D721Med (cell line): ENCODE measurements at regions not wholly inside any gene's neighbourhood (a gene's known extent, or its start where the extent isn't known, plus 50 kb on each side); places are given as distances from the start of the nearest gene placed in this dataset.
A peak's percentile ranks its signal among the peaks of the same experiment; 100 is the strongest.

Experiments used
- DNase-seq: peaks from one replicate; pipeline ENCODE4 v3.0.0; 2011; ENCODE audit warnings: low spot score; ENCODE audit not compliant: insufficient read length
- FAIRE-seq: peaks from 2 replicates; lab custom pipeline; 2011; peaks lifted over from hg19 to GRCh38; lab: Jason Lieb, UNC
- CTCF ChIP-seq: IDR thresholded peaks from 2 replicates; pipeline ENCODE4 v1.5.1; 2012; ENCODE audit warnings: mild to moderate bottlenecking, control low read depth; ENCODE audit not compliant: insufficient read depth; ENCODE audit errors: missing control alignments

DNA sequence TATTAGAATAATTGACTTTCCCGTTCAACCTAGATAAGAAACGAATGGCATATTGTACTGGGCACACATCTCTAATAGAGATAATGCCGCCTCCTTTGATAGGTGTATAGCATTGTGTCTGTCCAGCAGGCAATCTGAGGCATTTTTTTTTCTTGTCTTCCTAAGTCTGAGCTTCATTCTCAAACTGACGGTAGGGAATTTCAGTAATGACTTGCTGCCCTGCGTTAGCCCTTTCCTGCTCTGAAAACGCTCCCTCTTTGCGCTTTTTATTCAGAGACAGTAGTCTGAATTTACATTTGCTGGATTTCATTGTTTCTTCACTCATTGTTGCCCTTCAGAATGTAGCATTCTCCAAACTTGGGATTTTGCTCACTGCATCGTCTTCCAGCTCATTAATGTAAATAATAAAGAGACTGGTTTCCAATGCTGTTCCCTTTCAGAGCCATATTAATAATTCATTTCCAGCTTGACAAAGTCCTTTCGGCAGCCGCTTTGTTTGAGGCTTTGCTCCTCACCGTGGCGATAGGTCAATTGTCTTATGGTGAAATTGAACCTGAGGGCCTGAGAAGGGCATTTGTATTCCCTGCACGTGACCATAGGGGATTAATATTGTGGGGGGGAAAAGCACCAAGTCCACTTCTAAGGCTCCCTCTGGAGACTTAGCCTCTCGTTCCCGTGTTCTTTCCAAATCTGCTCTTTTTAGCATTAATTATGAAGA lies 412.1 kb downstream of the SMARCA1 start:
- no peak for TF ChIP-seq CTCF
- FAIRE-seq (no peak), DNase-seq (no peak)

- FAIRE-seq: peak; percentile 63
- no peak for DNase-seq
- no peak for TF ChIP-seq CTCF
Observed at GRCh38 chrX:129108936-129109335, 414.4 kb downstream of the SMARCA1 start.

GRCh38 chrX:129099207-129099606 lies 424.1 kb downstream of the SMARCA1 start:
- TF ChIP-seq CTCF: no peak
- no peak for FAIRE-seq

DNA sequence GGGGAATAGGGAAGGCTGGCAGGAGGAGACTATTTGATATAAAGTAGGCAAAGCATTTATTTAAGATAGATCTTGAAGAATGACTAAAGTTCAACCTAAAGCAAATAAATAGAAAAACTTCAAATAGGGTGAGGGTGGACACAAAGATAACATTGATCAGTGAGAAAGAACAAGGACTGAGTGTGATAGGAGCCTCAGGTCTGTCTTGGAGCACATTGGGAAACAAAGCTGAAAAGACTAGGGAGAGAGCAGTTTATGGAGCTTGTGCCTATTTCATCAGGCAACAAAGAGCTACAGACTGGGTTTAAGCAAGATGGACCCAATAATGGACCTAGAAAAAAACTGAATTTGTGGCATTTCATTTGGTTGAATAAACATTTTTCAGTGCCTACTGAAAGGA lies 425.6 kb downstream of the SMARCA1 start:
- FAIRE-seq (no peak), DNase-seq (no peak)
- TF ChIP-seq CTCF: no peak

More at GRCh38 chrX:129099207-129099606, 424.1 kb downstream of the SMARCA1 start:
- DNase-seq: no peak

DNA sequence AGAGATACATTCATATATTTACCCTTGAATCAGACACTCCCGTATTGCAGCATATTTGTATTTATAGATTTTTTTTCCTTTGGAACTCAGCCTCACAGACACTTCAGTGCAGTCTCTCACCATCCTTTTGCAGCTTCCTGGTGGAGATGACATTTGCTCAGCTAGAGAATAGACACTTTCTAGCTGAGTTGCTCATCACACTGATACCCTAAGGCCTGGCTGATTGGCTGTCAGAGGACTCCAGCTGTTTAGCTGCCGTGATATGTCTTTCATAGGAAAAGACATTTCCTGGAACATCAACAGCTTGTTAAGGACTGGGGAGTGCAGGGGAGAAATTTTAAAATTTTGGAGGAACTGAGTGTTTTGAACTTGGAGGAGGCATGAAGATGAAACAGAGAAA lies 429.6 kb downstream of the SMARCA1 start:
- no peak for TF ChIP-seq CTCF
- DNase-seq: no peak
- no peak for FAIRE-seq

- DNase-seq (no peak), FAIRE-seq (no peak)
- TF ChIP-seq CTCF: no peak
Observed at GRCh38 chrX:129092757-129093156, 430.5 kb downstream of the SMARCA1 start.

DNA sequence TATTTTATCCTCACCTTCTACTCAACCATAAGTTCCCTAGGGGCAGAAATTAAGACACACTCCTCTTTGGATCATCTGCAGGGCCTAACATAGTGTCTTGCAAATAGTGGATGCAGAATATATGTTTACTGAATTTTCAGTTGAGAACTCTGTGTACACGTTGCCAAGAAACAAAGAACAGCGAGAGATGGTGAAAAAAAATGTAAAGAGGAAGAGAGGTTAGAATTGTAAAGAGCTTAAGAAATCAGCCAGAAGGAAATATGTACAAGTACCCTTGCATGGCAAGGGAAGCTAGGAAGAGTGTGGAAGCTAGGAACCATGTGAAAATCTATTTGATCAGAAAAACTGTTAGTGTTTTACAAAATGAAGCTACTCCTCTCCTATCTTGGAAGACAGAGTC lies 431.0 kb downstream of the SMARCA1 start:
- DNase-seq (no peak), FAIRE-seq (no peak)
- TF ChIP-seq CTCF: no peak
